GM12878 (cell line): ENCODE measurements at regions not wholly inside any gene's neighbourhood (a gene's known extent, or its start where the extent isn't known, plus 50 kb on each side); places are given as distances from the start of the nearest gene placed in this dataset.

Experiments used
- ATAC-seq: fragments of 200-7000 bp; cut with Tn5 transposase; 3 replicates; pipeline ENCODE4 v1.9.1; 2020; ENCODE audit warnings: mild to moderate bottlenecking, moderate library complexity
- BruUV-seq: library from RNA; stranded (reverse); fragments of 400-500 nt; replicated peaks from 2 replicates; lab custom pipeline; 2021; lab: Mats Ljungman, UMichigan
- CTCF ChIA-PET: fragments of 300-600 bp; sonication (Branson Sonifier 250); formaldehyde crosslinking; extraction: SDS; loops from one replicate; lab custom pipeline; 2021; ENCODE audit warnings: inconsistent platforms; lab: Yijun Ruan, JAX
- POLR2A ChIA-PET: fragments of 350-600 bp; formaldehyde crosslinking; extraction: SDS; loops from one replicate; lab custom pipeline; 2021; ENCODE audit warnings: inconsistent platforms; lab: Charles Lee
- RAD21 ChIA-PET: fragments of 300-600 bp; sonication (Branson Sonifier 250); formaldehyde crosslinking; loops from one replicate; lab custom pipeline; 2023; ENCODE audit warnings: antibody characterized with exemption; ENCODE audit not compliant: unreplicated experiment; lab: Charles Lee
- SMC1A ChIA-PET: fragments of 300-600 bp; sonication (Branson Sonifier 250); formaldehyde crosslinking; loops from one replicate; lab custom pipeline; 2023; ENCODE audit not compliant: unreplicated experiment, uncharacterized antibody; lab: Charles Lee
- DNase-seq: peaks from one replicate; pipeline ENCODE4 v3.0.0-alpha.2; 2011; ENCODE audit warnings: low read depth, low spot score
- FAIRE-seq: peaks from 3 replicates; lab custom pipeline; 2011; peaks lifted over from hg19 to GRCh38; lab: Jason Lieb, UNC
- H2AFZ ChIP-seq: 2 replicates; pipeline ENCODE4 v1.6.0; 2011; ENCODE audit warnings: low read depth, low read length, control low read depth; ENCODE audit not compliant: control insufficient read depth
- H3K27ac ChIP-seq: 2 replicates; pipeline ENCODE4 v1.5.1; 2011; ENCODE audit warnings: control low read depth; ENCODE audit not compliant: control insufficient read depth, insufficient read depth
- H3K27me3 ChIP-seq, 2 experiments: replicated peaks in 1 of 2; 2 replicates each; pipeline versions ENCODE4 v1.6.0 to v1.6.1; 2011; ENCODE audit warnings: low read length in 1 of 2; ENCODE audit not compliant: control insufficient read depth in 2 of 2, insufficient read depth in 2 of 2
- H3K36me3 ChIP-seq, 2 experiments: 2 replicates each; pipeline ENCODE4 v1.5.1; 2011; ENCODE audit warnings: low read length in 1 of 2; ENCODE audit not compliant: control insufficient read depth in 2 of 2, insufficient read depth in 2 of 2
- H3K4me1 ChIP-seq: 2 replicates; pipeline ENCODE4 v1.6.1; 2011; ENCODE audit warnings: mild to moderate bottlenecking, low read length, moderate library complexity, mixed read lengths; ENCODE audit not compliant: control insufficient read depth, insufficient read depth
- H3K4me2 ChIP-seq: 2 replicates; pipeline ENCODE4 v1.6.0; 2011; ENCODE audit warnings: control low read depth; ENCODE audit not compliant: control insufficient read depth, insufficient read depth
- H3K4me3 ChIP-seq: fragments of 200-600 bp; sonication (generic); 2 replicates; pipeline ENCODE4 v1.5.1; 2016
- H3K79me2 ChIP-seq: 2 replicates; pipeline ENCODE4 v1.6.0; 2011; ENCODE audit warnings: low read length; ENCODE audit not compliant: control insufficient read depth, insufficient read depth
- H3K9ac ChIP-seq: 2 replicates; pipeline ENCODE4 v1.8.0; 2011; ENCODE audit warnings: low read length, control low read depth, mixed read lengths; ENCODE audit not compliant: control insufficient read depth, insufficient read depth
- H3K9me3 ChIP-seq: replicated peaks from 3 replicates; pipeline ENCODE4 v1.5.1; 2011; ENCODE audit warnings: mild to moderate bottlenecking, low read length; ENCODE audit not compliant: control insufficient read depth, insufficient read depth
- H4K20me1 ChIP-seq: 2 replicates; pipeline ENCODE4 v1.6.0; 2011; ENCODE audit not compliant: control insufficient read depth, insufficient read depth
- ATF7 ChIP-seq: fragments of 450-650 bp; IDR thresholded peaks from 2 replicates; pipeline ENCODE4 v1.6.1; 2016; ENCODE audit warnings: low read depth, mild to moderate bottlenecking
- FOXK2 ChIP-seq: fragments of 450-650 bp; IDR thresholded peaks from 2 replicates; pipeline ENCODE4 v1.6.1; 2017; ENCODE audit warnings: mild to moderate bottlenecking, moderate library complexity
- JUNB ChIP-seq: IDR thresholded peaks from 2 replicates; pipeline ENCODE4 v1.6.1; 2016; ENCODE audit warnings: antibody characterized with exemption, mild to moderate bottlenecking
- NFIC ChIP-seq: IDR thresholded peaks from 2 replicates; pipeline ENCODE4 v1.6.1; 2012; ENCODE audit warnings: low read depth, mild to moderate bottlenecking, inconsistent platforms, low read length, moderate library complexity
- NFXL1 ChIP-seq: fragments of 450-650 bp; IDR thresholded peaks from 2 replicates; pipeline ENCODE4 v1.6.1; 2017; ENCODE audit warnings: antibody characterized with exemption, mild to moderate bottlenecking, borderline replicate concordance
- PAX5 ChIP-seq: IDR thresholded peaks from 2 replicates; pipeline ENCODE4 v1.6.1; 2011; ENCODE audit warnings: low read depth, low read length, borderline replicate concordance
- RAD51 ChIP-seq: fragments of 450-650 bp; IDR thresholded peaks from 2 replicates; pipeline ENCODE4 v1.6.1; 2016; ENCODE audit warnings: moderate library complexity, mild to moderate bottlenecking, inconsistent platforms
- RBBP5 ChIP-seq: fragments of 200-600 bp; sonication (generic); conservative IDR thresholded peaks from 2 replicates; pipeline ENCODE4 v1.6.1; 2016
- RCOR1 ChIP-seq: conservative IDR thresholded peaks from 2 replicates; pipeline ENCODE4 v1.6.1; 2012; ENCODE audit warnings: low read depth, low read length, improper control_type of control experiment
- SREBF1 ChIP-seq: IDR thresholded peaks from 2 replicates; pipeline ENCODE4 v1.6.1; 2012; ENCODE audit warnings: mild to moderate bottlenecking, low read length
- ZNF24 ChIP-seq: fragments of 450-650 bp; IDR thresholded peaks from 2 replicates; pipeline ENCODE4 v1.6.1; 2017; ENCODE audit warnings: antibody characterized with exemption, mild to moderate bottlenecking
- WGBS: methylation state at CpG from one replicate; pipeline ENCODE4 v1.1.6; 2016; ENCODE audit warnings: low lambda C conversion rate; ENCODE audit not compliant: insufficient replicate concordance, insufficient coverage; ENCODE audit errors: missing lambda C conversion rate; 5-methylcytosine and 5-hydroxymethylcytosine counted together
- in situ Hi-C: fragments of 300-500 bp; cut with MboI; formaldehyde crosslinking; loops from 9 replicates; pipeline ENCODE4 v1.14.3; 2018; ENCODE audit warnings: mixed read lengths
- intact Hi-C: fragments of 100-400 bp; cut with micrococcal nuclease; formaldehyde crosslinking; loops from one replicate; pipeline ENCODE4 v1.14.2; 2022; ENCODE audit not compliant: unreplicated experiment
- TF ChIP-seq, protein P1 (sequence below): IDR thresholded peaks from 2 replicates; pipeline ENCODE4 v1.6.1; 2011; ENCODE audit warnings: borderline replicate concordance, low read depth, mild to moderate bottlenecking, moderate library complexity, low read length; ENCODE audit not compliant: insufficient read depth, poor library complexity, severe bottlenecking
- TF ChIP-seq, protein P2 (sequence below): IDR thresholded peaks from 2 replicates; pipeline ENCODE4 v1.6.1; 2012; ENCODE audit warnings: mild to moderate bottlenecking, low read depth, low read length
- TF ChIP-seq, protein P3 (sequence below): fragments of 450-650 bp; IDR thresholded peaks from 2 replicates; pipeline ENCODE4 v1.6.1; 2017; ENCODE audit warnings: low read depth, mild to moderate bottlenecking, moderate library complexity

DNA sequence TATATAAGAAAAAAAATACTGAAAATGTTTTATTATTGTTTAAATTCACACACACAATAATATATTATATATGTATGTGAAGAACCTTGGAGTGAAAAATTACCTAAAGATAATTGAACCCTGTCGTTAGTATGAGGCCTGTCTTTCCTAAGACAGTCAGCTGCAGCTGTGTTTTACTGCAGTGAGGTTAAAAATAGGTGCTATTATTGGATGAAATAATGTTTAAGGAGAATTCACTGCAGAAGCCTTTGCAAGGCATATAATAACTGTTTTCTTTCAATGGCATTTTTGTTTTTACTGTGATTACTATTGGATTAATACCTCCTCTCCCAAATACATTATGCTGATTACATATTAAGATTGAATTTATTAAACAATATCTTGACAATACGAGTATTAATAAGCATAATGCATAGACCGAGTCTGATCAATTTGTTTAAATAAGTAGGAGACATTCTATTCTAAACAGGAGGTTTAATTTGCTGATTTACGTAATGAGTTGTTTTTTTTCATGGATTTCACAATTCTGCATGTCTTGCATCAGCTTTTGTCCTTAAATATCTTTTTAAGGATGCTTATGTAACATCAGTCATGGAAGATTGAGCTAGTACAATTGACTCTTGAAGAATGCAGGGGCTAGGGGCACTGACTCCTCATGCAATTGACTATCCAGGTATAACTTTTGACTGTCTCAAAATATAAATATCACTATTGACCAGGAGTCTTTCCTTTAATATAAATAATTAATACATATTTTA is 1181.1 kb upstream of the PCDH7 start (continued):
- TF ChIP-seq, protein P1, sequence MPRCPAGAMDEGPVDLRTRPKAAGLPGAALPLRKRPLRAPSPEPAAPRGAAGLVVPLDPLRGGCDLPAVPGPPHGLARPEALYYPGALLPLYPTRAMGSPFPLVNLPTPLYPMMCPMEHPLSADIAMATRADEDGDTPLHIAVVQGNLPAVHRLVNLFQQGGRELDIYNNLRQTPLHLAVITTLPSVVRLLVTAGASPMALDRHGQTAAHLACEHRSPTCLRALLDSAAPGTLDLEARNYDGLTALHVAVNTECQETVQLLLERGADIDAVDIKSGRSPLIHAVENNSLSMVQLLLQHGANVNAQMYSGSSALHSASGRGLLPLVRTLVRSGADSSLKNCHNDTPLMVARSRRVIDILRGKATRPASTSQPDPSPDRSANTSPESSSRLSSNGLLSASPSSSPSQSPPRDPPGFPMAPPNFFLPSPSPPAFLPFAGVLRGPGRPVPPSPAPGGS, result no peak
- TF ChIP-seq RAD51, result no peak

DNA sequence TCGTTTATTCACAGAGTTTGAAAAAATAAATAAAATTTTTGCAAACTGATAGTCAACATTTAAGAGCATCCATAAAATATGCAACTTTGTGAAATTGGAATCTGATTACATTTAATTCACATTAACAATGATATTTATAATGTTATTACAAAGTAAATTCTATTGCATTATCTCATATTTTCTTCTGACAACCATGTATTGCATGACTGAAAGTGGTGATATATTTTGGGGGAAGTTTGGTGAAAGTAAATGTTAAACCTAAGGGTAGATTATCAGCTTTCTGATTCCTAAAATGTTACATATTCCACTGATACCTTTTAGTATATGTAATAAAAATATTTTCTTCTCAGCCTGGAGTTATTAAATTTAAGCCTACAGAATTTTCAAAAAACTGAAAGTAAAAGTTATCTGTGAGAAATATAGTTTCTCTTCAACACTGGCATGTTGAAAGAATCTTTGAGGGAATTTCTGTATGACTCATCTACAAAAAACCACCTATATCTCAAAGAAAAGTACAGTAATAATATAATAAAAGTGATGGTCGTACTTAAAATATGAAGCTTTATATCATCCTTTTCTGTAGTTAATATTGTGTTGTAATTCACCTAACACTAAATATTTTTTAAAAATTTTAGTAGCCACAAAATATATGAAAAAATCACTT is 1179.6 kb upstream of the PCDH7 start:
- 0% methylated on average over 2 of the region's 2 CpGs for WGBS
- H3K4me2 ChIP-seq, result no peak overlapping the region
- no peaks in the 10 kb centered on the region for H3K27me3 ChIP-seq
- no peak overlapping the region for H3K4me3 ChIP-seq
- DNase-seq (no peak), FAIRE-seq (no peak), ATAC-seq (peak; percentile 83)
- H3K27ac ChIP-seq, result no peak overlapping the region
- no peaks in the 10 kb centered on the region for H3K79me2 ChIP-seq
- in situ Hi-C loops, result no loop called here
- CTCF ChIA-PET, result no interaction called here
- H3K9ac ChIP-seq, result no peak overlapping the region
- H3K9me3 ChIP-seq, result no peaks in the 10 kb centered on the region; the same call in 2 of the 3 replicates
- H3K4me1 ChIP-seq, result no peaks in the 10 kb centered on the region
- H3K36me3 ChIP-seq, result no peaks in the 10 kb centered on the region
- SMC1A ChIA-PET, result interaction anchor here (0.7 to 1.4 kb wide), 6 partner anchors 9 to 576 kb away, joined by 3 to 6 read pairs (median 3); no protein-coding TSS in a partner anchor
- H4K20me1 ChIP-seq, result no peaks in the 10 kb centered on the region
- H2AFZ ChIP-seq, result no peak overlapping the region
- intact Hi-C loops, result no loop called here
- RAD21 ChIA-PET, result no interaction called here
- no TSS peak for BruUV-seq
- POLR2A ChIA-PET, result no interaction called here
- TF ChIP-seq NFIC (peak; percentile 25; the same call in 1 of the 2 replicates), SREBF1 (no peak), ATF7 (peak; percentile 47; the same call in 1 of the 2 replicates), PAX5 (no peak), FOXK2 (no peak), RCOR1 (no peak), ZNF24 (no peak), JUNB (peak; percentile 73), RBBP5 (no peak), NFXL1 (no peak)
- TF ChIP-seq, protein P2, sequence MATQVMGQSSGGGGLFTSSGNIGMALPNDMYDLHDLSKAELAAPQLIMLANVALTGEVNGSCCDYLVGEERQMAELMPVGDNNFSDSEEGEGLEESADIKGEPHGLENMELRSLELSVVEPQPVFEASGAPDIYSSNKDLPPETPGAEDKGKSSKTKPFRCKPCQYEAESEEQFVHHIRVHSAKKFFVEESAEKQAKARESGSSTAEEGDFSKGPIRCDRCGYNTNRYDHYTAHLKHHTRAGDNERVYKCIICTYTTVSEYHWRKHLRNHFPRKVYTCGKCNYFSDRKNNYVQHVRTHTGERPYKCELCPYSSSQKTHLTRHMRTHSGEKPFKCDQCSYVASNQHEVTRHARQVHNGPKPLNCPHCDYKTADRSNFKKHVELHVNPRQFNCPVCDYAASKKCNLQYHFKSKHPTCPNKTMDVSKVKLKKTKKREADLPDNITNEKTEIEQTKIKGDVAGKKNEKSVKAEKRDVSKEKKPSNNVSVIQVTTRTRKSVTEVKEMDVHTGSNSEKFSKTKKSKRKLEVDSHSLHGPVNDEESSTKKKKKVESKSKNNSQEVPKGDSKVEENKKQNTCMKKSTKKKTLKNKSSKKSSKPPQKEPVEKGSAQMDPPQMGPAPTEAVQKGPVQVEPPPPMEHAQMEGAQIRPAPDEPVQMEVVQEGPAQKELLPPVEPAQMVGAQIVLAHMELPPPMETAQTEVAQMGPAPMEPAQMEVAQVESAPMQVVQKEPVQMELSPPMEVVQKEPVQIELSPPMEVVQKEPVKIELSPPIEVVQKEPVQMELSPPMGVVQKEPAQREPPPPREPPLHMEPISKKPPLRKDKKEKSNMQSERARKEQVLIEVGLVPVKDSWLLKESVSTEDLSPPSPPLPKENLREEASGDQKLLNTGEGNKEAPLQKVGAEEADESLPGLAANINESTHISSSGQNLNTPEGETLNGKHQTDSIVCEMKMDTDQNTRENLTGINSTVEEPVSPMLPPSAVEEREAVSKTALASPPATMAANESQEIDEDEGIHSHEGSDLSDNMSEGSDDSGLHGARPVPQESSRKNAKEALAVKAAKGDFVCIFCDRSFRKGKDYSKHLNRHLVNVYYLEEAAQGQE, result no peak
- TF ChIP-seq, protein P3, sequence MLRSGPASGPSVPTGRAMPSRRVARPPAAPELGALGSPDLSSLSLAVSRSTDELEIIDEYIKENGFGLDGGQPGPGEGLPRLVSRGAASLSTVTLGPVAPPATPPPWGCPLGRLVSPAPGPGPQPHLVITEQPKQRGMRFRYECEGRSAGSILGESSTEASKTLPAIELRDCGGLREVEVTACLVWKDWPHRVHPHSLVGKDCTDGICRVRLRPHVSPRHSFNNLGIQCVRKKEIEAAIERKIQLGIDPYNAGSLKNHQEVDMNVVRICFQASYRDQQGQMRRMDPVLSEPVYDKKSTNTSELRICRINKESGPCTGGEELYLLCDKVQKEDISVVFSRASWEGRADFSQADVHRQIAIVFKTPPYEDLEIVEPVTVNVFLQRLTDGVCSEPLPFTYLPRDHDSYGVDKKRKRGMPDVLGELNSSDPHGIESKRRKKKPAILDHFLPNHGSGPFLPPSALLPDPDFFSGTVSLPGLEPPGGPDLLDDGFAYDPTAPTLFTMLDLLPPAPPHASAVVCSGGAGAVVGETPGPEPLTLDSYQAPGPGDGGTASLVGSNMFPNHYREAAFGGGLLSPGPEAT, result peak; percentile 76
